ENCODE measurements at regions not wholly inside any gene's neighbourhood (a gene's known extent, or its start where the extent isn't known, plus 50 kb on each side); places are given as distances from the start of the nearest gene placed in this dataset.

DNA sequence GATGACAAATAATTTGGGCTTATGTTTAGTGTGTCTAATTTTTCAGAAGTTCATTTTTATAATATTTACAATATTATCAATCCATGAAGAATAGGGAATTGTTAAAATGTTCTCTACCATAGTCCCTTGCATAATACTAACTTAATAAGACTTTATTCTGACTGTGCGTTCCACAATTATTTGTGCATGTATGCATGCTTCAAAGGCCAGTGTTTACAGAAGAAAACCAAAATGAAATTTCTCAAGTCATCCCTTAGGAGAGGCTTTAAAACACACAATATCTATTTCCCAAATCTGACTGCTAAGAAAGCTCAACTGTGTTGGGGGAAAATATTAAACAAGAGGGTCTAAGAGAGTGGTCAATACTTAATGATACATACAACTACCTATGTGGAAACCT lies 226.3 kb upstream of the ANKRD50 start:
- TF ChIP-seq, protein P1, sequence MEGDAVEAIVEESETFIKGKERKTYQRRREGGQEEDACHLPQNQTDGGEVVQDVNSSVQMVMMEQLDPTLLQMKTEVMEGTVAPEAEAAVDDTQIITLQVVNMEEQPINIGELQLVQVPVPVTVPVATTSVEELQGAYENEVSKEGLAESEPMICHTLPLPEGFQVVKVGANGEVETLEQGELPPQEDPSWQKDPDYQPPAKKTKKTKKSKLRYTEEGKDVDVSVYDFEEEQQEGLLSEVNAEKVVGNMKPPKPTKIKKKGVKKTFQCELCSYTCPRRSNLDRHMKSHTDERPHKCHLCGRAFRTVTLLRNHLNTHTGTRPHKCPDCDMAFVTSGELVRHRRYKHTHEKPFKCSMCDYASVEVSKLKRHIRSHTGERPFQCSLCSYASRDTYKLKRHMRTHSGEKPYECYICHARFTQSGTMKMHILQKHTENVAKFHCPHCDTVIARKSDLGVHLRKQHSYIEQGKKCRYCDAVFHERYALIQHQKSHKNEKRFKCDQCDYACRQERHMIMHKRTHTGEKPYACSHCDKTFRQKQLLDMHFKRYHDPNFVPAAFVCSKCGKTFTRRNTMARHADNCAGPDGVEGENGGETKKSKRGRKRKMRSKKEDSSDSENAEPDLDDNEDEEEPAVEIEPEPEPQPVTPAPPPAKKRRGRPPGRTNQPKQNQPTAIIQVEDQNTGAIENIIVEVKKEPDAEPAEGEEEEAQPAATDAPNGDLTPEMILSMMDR (IDR thresholded peaks at IDR 0.05; ENCODE audit: unreplicated experiment): no peak
- CTCF ChIA-PET: no interaction called here
- Mint-ChIP-seq H3K36me3 (ENCODE audit: insufficient read depth, unreplicated experiment) (peaks cover 10% of the 10 kb centered on the region), H3K27me3 (ENCODE audit: unreplicated experiment) (no peaks in the 10 kb centered on the region), H3K9me3 (ENCODE audit: low read depth, unreplicated experiment) (peaks cover 2% of the 10 kb centered on the region), H3K4me3 (ENCODE audit: low read depth, unreplicated experiment) (no peak overlapping the region), H3K27ac (ENCODE audit: unreplicated experiment) (no peak overlapping the region), H3K4me1 (ENCODE audit: low read depth, unreplicated experiment) (peaks cover 52% of the 10 kb centered on the region)
- no TSS peak for BruUV-seq (replicated peaks)
- intact Hi-C loops (cut with micrococcal nuclease; ENCODE audit: unreplicated experiment): loop anchor here (10.0 kb wide), 1 partner anchor 604 kb away; no protein-coding TSS in a partner anchor
- DNase-seq: no peak

DNA sequence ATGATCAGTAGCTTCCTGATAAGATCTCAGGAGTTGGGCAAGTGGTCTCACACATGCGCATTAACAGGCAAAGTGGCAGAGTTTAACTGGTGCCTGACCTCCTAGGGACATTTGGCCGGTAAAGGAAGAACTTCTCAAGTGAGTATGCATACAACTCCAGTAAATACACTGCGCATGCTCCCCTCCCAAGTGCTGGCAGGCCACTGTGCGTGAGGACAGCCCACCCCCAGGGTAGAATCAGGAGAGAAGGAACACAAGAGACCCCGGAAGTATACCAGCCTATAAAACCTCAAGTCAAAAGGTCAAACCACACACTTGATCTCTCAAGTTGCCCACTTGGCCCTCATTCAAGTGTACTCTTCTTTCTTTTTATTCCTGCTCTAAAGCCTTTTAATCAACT lies 225.5 kb upstream of the ANKRD50 start:
- TF ChIP-seq, protein P1 (IDR thresholded peaks at IDR 0.05; ENCODE audit: unreplicated experiment): no peak
- no TSS peak for BruUV-seq (replicated peaks)
- H3K36me3 Mint-ChIP-seq (ENCODE audit: insufficient read depth, unreplicated experiment): peaks cover 10% of the 10 kb centered on the region
- no peaks in the 10 kb centered on the region for H3K9me3 Mint-ChIP-seq (ENCODE audit: low read depth, unreplicated experiment)
- CTCF ChIA-PET: no interaction called here
- H3K4me3 Mint-ChIP-seq (ENCODE audit: low read depth, unreplicated experiment): no peak overlapping the region
- H3K27me3 Mint-ChIP-seq (ENCODE audit: unreplicated experiment): no peaks in the 10 kb centered on the region
- intact Hi-C loops (cut with micrococcal nuclease; ENCODE audit: unreplicated experiment): loop anchor here (10.0 kb wide), 1 partner anchor 603 kb away; no protein-coding TSS in a partner anchor
- no peak overlapping the region for H3K27ac Mint-ChIP-seq (ENCODE audit: unreplicated experiment)
- peaks cover 52% of the 10 kb centered on the region for H3K4me1 Mint-ChIP-seq (ENCODE audit: low read depth, unreplicated experiment)
- no peak for DNase-seq

DNA sequence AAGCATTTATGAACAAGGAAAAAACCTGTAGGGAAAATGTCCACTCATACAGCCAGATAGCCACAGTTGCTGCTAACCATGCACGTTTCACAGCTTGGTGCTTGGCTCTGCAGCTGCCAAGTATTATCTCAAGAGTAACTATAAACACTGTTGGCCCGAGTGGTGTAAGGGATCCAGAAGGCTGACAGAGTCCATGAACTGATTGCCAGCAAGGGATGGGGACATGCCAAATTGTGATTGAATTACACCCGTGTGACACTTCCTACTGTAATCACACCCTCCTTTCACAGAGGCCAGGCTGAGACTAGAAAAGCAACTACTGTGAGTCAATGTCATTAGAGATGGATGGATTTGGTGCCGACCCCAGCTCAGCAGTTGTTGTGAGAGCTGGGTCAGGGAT lies 223.9 kb upstream of the ANKRD50 start:
- CTCF ChIA-PET: interaction anchor here (0.7 to 1.2 kb wide), 2 partner anchors 17 to 487 kb away, joined by 3 read pairs; no protein-coding TSS in a partner anchor
- H3K36me3 Mint-ChIP-seq (ENCODE audit: insufficient read depth, unreplicated experiment): peaks cover 10% of the 10 kb centered on the region
- H3K9me3 Mint-ChIP-seq (ENCODE audit: low read depth, unreplicated experiment): no peaks in the 10 kb centered on the region
- intact Hi-C loops (cut with micrococcal nuclease; ENCODE audit: unreplicated experiment): loop anchor here (10.0 kb wide), 1 partner anchor 602 kb away; no protein-coding TSS in a partner anchor
- H3K4me1 Mint-ChIP-seq (ENCODE audit: low read depth, unreplicated experiment): peaks cover 51% of the 10 kb centered on the region
- no peak overlapping the region for H3K4me3 Mint-ChIP-seq (ENCODE audit: low read depth, unreplicated experiment)
- no peaks in the 10 kb centered on the region for H3K27me3 Mint-ChIP-seq (ENCODE audit: unreplicated experiment)
- BruUV-seq (replicated peaks): no TSS peak
- no peak overlapping the region for H3K27ac Mint-ChIP-seq (ENCODE audit: unreplicated experiment)
- DNase-seq: no peak
- TF ChIP-seq, protein P1 (IDR thresholded peaks at IDR 0.05; ENCODE audit: unreplicated experiment): no peak

DNA sequence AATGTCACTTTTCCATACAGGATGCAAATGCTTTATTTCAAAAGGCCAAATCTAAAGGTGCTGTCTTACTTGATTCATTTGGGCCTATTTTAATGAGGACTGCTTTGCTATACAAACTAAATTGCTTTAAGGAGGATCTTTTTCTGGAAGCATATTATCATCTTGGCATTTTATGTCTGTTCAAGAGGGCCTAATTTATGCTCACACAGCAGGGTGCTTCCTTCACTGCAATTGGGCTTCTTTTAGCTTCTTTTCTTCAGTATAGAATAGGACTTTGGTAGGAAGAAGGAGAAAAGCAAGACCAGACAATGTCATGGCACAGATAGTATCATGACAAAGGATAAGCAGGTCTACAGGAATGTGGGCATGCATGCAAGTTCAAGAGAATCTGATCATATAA lies 222.4 kb upstream of the ANKRD50 start:
- no TSS peak for BruUV-seq (replicated peaks)

More for the DNA sequence above, 222.4 kb upstream of the ANKRD50 start:
- Mint-ChIP-seq H3K4me1 (ENCODE audit: low read depth, unreplicated experiment) (peaks cover 44% of the 10 kb centered on the region), H3K9me3 (ENCODE audit: low read depth, unreplicated experiment) (no peaks in the 10 kb centered on the region), H3K4me3 (ENCODE audit: low read depth, unreplicated experiment) (no peak overlapping the region), H3K36me3 (ENCODE audit: insufficient read depth, unreplicated experiment) (peaks cover 5% of the 10 kb centered on the region), H3K27me3 (ENCODE audit: unreplicated experiment) (no peaks in the 10 kb centered on the region), H3K27ac (ENCODE audit: unreplicated experiment) (no peak overlapping the region)
- intact Hi-C loops (cut with micrococcal nuclease; ENCODE audit: unreplicated experiment): loop anchor here (10.0 kb wide), 1 partner anchor 600 kb away; no protein-coding TSS in a partner anchor
- CTCF ChIA-PET: no interaction called here
- TF ChIP-seq, protein P1 (IDR thresholded peaks at IDR 0.05; ENCODE audit: unreplicated experiment): no peak
- DNase-seq: no peak

Data from Calu3 (cell line).